IMR-90 (cell line): ENCODE measurements at regions not wholly inside any gene's neighbourhood (a gene's known extent, or its start where the extent isn't known, plus 50 kb on each side); places are given as distances from the start of the nearest gene placed in this dataset.

Experiments
- ATAC-seq: fragments of 200-7000 bp; cut with Tn5 transposase; 2 replicates; pipeline ENCODE4 v1.9.1; 2020; ENCODE audit warnings: low read depth, mild to moderate bottlenecking, moderate library complexity
- BruUV-seq: library from RNA; stranded (reverse); fragments of 400-500 nt; replicated peaks from 2 replicates; lab custom pipeline; 2021; lab: Mats Ljungman, UMichigan
- CTCF ChIA-PET: fragments of 300-600 bp; formaldehyde crosslinking; extraction: SDS; loops from one replicate; lab custom pipeline; 2021; ENCODE audit warnings: antibody characterized with exemption; lab: Yijun Ruan, JAX
- POLR2A ChIA-PET: fragments of 300-600 bp; sonication (Branson Sonifier 250); formaldehyde crosslinking; loops from one replicate; lab custom pipeline; 2022; ENCODE audit warnings: antibody characterized with exemption; ENCODE audit not compliant: unreplicated experiment; lab: Charles Lee
- DNase-seq: peaks from one replicate; pipeline ENCODE4 v3.0.0; 2013
- H2AFZ ChIP-seq: replicated peaks from 2 replicates; pipeline ENCODE3; 2013; ENCODE audit warnings: low read length, mild to moderate bottlenecking; ENCODE audit not compliant: poor library complexity
- H2AK5ac ChIP-seq: 2 replicates; pipeline ENCODE4 v1.6.1; 2013; ENCODE audit warnings: low read depth, low read length, inconsistent platforms
- H2AK9ac ChIP-seq: replicated peaks from 2 replicates; pipeline ENCODE3; 2013; ENCODE audit warnings: mild to moderate bottlenecking, low read depth, low read length, moderate library complexity; ENCODE audit not compliant: poor library complexity
- H2BK120ac ChIP-seq: 2 replicates; pipeline ENCODE4 v1.6.1; 2013; ENCODE audit warnings: low read depth, low read length, inconsistent platforms
- H2BK15ac ChIP-seq: 3 replicates; pipeline ENCODE4 v1.6.1; 2013; ENCODE audit warnings: low read depth, low read length, inconsistent platforms
- H2BK20ac ChIP-seq: 2 replicates; pipeline ENCODE4 v1.6.1; 2013; ENCODE audit warnings: low read depth, mild to moderate bottlenecking, inconsistent platforms, low read length, moderate library complexity
- H2BK5ac ChIP-seq: 2 replicates; pipeline ENCODE4 v1.6.1; 2013; ENCODE audit warnings: mild to moderate bottlenecking, low read depth, low read length, inconsistent platforms; ENCODE audit not compliant: poor library complexity, severe bottlenecking
- H3K14ac ChIP-seq: replicated peaks from 2 replicates; pipeline ENCODE4 v1.6.1; 2013; ENCODE audit warnings: low read depth, low read length, inconsistent platforms
- H3K18ac ChIP-seq: 2 replicates; pipeline ENCODE4 v1.6.1; 2013; ENCODE audit warnings: low read depth, low read length, control low read depth
- H3K23ac ChIP-seq: 2 replicates; pipeline ENCODE4 v1.6.1; 2013; ENCODE audit warnings: low read depth, low read length, inconsistent platforms
- H3K27ac ChIP-seq: 2 replicates; pipeline ENCODE4 v1.5.1; 2013; ENCODE audit warnings: mild to moderate bottlenecking, control low read depth, low read length; ENCODE audit not compliant: insufficient read depth
- H3K27me3 ChIP-seq: 2 replicates; pipeline ENCODE4 v1.6.1; 2013; ENCODE audit warnings: low read length; ENCODE audit not compliant: control insufficient read depth, insufficient read depth
- H3K36me3 ChIP-seq: 2 replicates; pipeline ENCODE4 v1.6.1; 2013; ENCODE audit warnings: low read length, mixed read lengths; ENCODE audit not compliant: control insufficient read depth, insufficient read depth
- H3K4ac ChIP-seq: 2 replicates; pipeline ENCODE4 v1.6.1; 2013; ENCODE audit warnings: low read depth, low read length, inconsistent platforms
- H3K4me1 ChIP-seq: 2 replicates; pipeline ENCODE4 v1.6.1; 2013; ENCODE audit warnings: low read length, mixed read lengths; ENCODE audit not compliant: control insufficient read depth, insufficient read depth
- H3K4me2 ChIP-seq: 2 replicates; pipeline ENCODE4 v1.6.1; 2013; ENCODE audit warnings: low read depth, mild to moderate bottlenecking, control low read depth, low read length, moderate library complexity
- H3K4me3 ChIP-seq: 2 replicates; pipeline ENCODE4 v1.5.1; 2013; ENCODE audit warnings: low read depth, mild to moderate bottlenecking, control low read depth, low read length, moderate library complexity; ENCODE audit not compliant: insufficient read depth
- H3K56ac ChIP-seq: 2 replicates; pipeline ENCODE4 v1.6.1; 2013; ENCODE audit warnings: low read length, inconsistent platforms; ENCODE audit not compliant: insufficient read depth; ENCODE audit errors: extremely low read depth
- H3K79me1 ChIP-seq, 2 experiments: 2 replicates each; pipeline ENCODE4 v1.6.1; 2013; ENCODE audit warnings: low read length in 2 of 2, inconsistent platforms in 1 of 2, low read depth in 1 of 2
- H3K9ac ChIP-seq: 2 replicates; pipeline ENCODE4 v1.6.1; 2013; ENCODE audit warnings: low read depth, low read length, control low read depth
- H3K9me1 ChIP-seq: 2 replicates; pipeline ENCODE4 v1.6.1; 2013; ENCODE audit warnings: low read length, inconsistent platforms; ENCODE audit not compliant: insufficient read depth
- H3K9me3 ChIP-seq: 2 replicates; pipeline ENCODE4 v1.6.1; 2013; ENCODE audit warnings: low read length; ENCODE audit not compliant: control insufficient read depth, insufficient read depth
- H4K20me1 ChIP-seq: 2 replicates; pipeline ENCODE4 v1.6.1; 2013; ENCODE audit warnings: low read length, inconsistent platforms; ENCODE audit not compliant: insufficient read depth
- H4K5ac ChIP-seq: 2 replicates; pipeline ENCODE4 v1.6.1; 2013; ENCODE audit warnings: mild to moderate bottlenecking, low read depth, low read length, control low read depth
- H4K8ac ChIP-seq, 2 experiments: 2 replicates each; pipeline ENCODE4 v1.6.1; 2013; ENCODE audit warnings: low read depth in 2 of 2, low read length in 2 of 2, control low read depth in 1 of 2, inconsistent platforms in 1 of 2
- H4K91ac ChIP-seq: 2 replicates; pipeline ENCODE4 v1.6.1; 2013; ENCODE audit warnings: low read depth, low read length, inconsistent platforms; ENCODE audit not compliant: insufficient read depth
- BHLHE40 ChIP-seq: fragments of 150-350 bp; IDR thresholded peaks from 2 replicates; pipeline ENCODE4 v1.6.1; 2016; ENCODE audit warnings: mild to moderate bottlenecking, low read depth, low read length
- CTCF ChIP-seq: conservative IDR thresholded peaks from 2 replicates; pipeline ENCODE4 v1.5.1; 2012; ENCODE audit warnings: mild to moderate bottlenecking, low read depth, low read length, improper control_type of control experiment
- ELK1 ChIP-seq: fragments of 150-350 bp; IDR thresholded peaks from 2 replicates; pipeline ENCODE4 v1.6.1; 2016; ENCODE audit warnings: low read depth, mild to moderate bottlenecking, low read length, moderate library complexity, borderline replicate concordance
- FOS ChIP-seq: fragments of 150-350 bp; IDR thresholded peaks from 2 replicates; pipeline ENCODE4 v1.6.1; 2016; ENCODE audit warnings: low read depth, low read length
- MAFK ChIP-seq: IDR thresholded peaks from 2 replicates; pipeline ENCODE4 v1.6.1; 2012; ENCODE audit warnings: low read depth, low read length, improper control_type of control experiment
- MAZ ChIP-seq: IDR thresholded peaks from 2 replicates; pipeline ENCODE4 v1.6.1; 2012; ENCODE audit warnings: low read depth, mild to moderate bottlenecking, low read length, improper control_type of control experiment, moderate library complexity, borderline replicate concordance
- MXI1 ChIP-seq: IDR thresholded peaks from 2 replicates; pipeline ENCODE4 v1.6.1; 2012; ENCODE audit warnings: low read depth, mild to moderate bottlenecking, low read length, moderate library complexity, borderline replicate concordance
- RAD21 ChIP-seq: IDR thresholded peaks from 2 replicates; pipeline ENCODE4 v1.6.1; 2012; ENCODE audit warnings: low read length, improper control_type of control experiment
- RCOR1 ChIP-seq: IDR thresholded peaks from 2 replicates; pipeline ENCODE4 v1.6.1; 2012; ENCODE audit warnings: mild to moderate bottlenecking, low read length, improper control_type of control experiment; ENCODE audit not compliant: insufficient replicate concordance
- USF2 ChIP-seq: fragments of 150-350 bp; IDR thresholded peaks from 2 replicates; pipeline ENCODE4 v1.6.1; 2017; ENCODE audit warnings: mild to moderate bottlenecking, antibody characterized with exemption, low read length, low read depth
- dilution Hi-C: fragments of 300-500 bp; cut with HindIII; formaldehyde crosslinking; loops from one replicate; pipeline ENCODE4 v1.14.3; 2018; ENCODE audit warnings: low sequenced_read_pairs; ENCODE audit not compliant: unreplicated experiment
- in situ Hi-C: fragments of 300-500 bp; cut with MboI; formaldehyde crosslinking; loops from 3 replicates; pipeline ENCODE4 v1.14.3; 2019; ENCODE audit warnings: low sequenced_read_pairs, inconsistent platforms, mixed read lengths
- intact Hi-C: fragments of 100-400 bp; cut with micrococcal nuclease; formaldehyde crosslinking; loops from 2 replicates; pipeline ENCODE4 v1.10.0; 2022

DNA sequence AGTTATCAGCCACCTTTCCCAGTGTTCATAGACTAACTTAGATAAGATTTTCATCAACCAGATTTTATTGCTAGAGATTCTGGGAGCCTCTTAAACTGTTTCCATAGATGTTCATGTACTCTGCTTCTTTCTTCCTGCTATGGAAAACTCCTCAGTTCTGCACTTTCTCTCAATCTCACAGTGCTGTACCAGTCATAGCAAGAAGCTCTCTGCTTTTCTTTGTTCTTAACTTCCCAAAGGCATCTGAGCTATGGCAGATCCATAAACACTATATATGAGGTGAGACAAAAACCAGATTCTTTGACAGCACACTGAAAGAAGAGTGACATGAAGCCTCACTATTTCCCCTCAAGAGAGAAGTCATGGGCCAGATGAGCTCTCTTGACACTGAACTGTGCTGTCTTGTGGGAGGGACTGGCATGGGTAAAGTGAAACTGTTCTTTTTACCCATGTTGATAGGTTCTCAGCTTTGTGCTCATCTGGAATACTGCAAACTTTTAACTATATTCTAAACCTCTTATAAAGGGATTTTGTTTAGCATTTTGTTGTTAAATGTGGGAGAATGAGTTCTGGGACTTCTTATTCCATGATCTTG is 64.2 kb upstream of the LYPLAL1 start:
- Histone ChIP-seq H3K14ac (0 out of 2 replicates have a peak overlapping the region, but pooled peaks have one; percentile 25), H4K91ac (no peak overlapping the region), H3K79me1 (no peaks in the 10 kb centered on the region), H3K9ac (no peak overlapping the region), H3K4ac (no peak overlapping the region), H3K9me1 (no peaks in the 10 kb centered on the region), H4K8ac (no peak overlapping the region), H3K4me2 (peak overlapping the region; percentile 22; the same call in 1 of the 2 replicates), H3K4me1 (no peaks in the 10 kb centered on the region), H2AFZ (no peak overlapping the region), H2BK120ac (no peak overlapping the region), H3K27ac (no peak overlapping the region), H3K36me3 (no peaks in the 10 kb centered on the region), H2BK15ac (no peak overlapping the region), H2BK20ac (no peak overlapping the region), H3K23ac (no peak overlapping the region), H4K5ac (no peak overlapping the region), H4K20me1 (no peaks in the 10 kb centered on the region), H3K18ac (peak overlapping the region; percentile 8; the same call in 1 of the 2 replicates), H2AK9ac (no peak overlapping the region), H3K56ac (no peak overlapping the region), H3K9me3 (no peaks in the 10 kb centered on the region), H3K27me3 (no peaks in the 10 kb centered on the region), H2BK5ac (no peak overlapping the region), H2AK5ac (no peak overlapping the region), H3K4me3 (no peak overlapping the region)
- no peak for DNase-seq
- BruUV-seq, result no TSS peak
- no peak for TF ChIP-seq USF2
- TF ChIP-seq MXI1, result no peak
- no peak for TF ChIP-seq MAFK
- TF ChIP-seq CTCF, result no peak
- no peak for TF ChIP-seq ELK1
- TF ChIP-seq FOS, result no peak
- TF ChIP-seq RCOR1, result no peak
- TF ChIP-seq RAD21, result no peak
- no peak for TF ChIP-seq BHLHE40
- no peak for TF ChIP-seq MAZ
- intact Hi-C loops, result no loop called here
- ChIA-PET CTCF (interaction anchor here (0.9 kb wide), 1 partner anchor 20 kb away, joined by 5 read pairs; no protein-coding TSS in a partner anchor), POLR2A (no interaction called here)
- in situ Hi-C loops, result no loop called here
- dilution Hi-C loops, result no loop called here
- 0 out of 2 replicates have a peak, but pooled peaks have one; percentile 29 for ATAC-seq
